B cell (primary cell): ENCODE measurements at regions not wholly inside any gene's neighbourhood (a gene's known extent, or its start where the extent isn't known, plus 50 kb on each side); places are given as distances from the start of the nearest gene placed in this dataset.

Experiments used
- ATAC-seq: fragments of 200-7000 bp; cut with Tn5 transposase; one replicate; pipeline ENCODE4 v1.10.0; 2021; ENCODE audit warnings: low read depth, mild to moderate bottlenecking, moderate number of reproducible peaks, moderate library complexity
- CTCF ChIA-PET: fragments of 350-600 bp; sonication (Branson Sonifier 250); formaldehyde crosslinking; loops from one replicate; lab custom pipeline; 2021; ENCODE audit warnings: antibody characterized with exemption, inconsistent platforms; lab: Charles Lee
- POLR2A ChIA-PET: fragments of 350-600 bp; sonication (Branson Sonifier 250); formaldehyde crosslinking; loops from one replicate; lab custom pipeline; 2021; ENCODE audit warnings: antibody characterized with exemption; lab: Charles Lee
- DNase-seq: peaks from one replicate; pipeline ENCODE4 v3.0.0; 2013
- H2AFZ ChIP-seq: 2 replicates; pipeline ENCODE4 v1.6.1; 2012; ENCODE audit warnings: mild to moderate bottlenecking, low read depth, low read length; ENCODE audit not compliant: insufficient read depth, poor library complexity, severe bottlenecking
- H3K27ac ChIP-seq, 2 donors: 1 replicate in 1 of 2; 2 replicates in 1 of 2; pipeline ENCODE4 v1.5.1; 2012 to 2013; ENCODE audit warnings: low read length in 2 of 2, mild to moderate bottlenecking in 2 of 2, moderate library complexity in 1 of 2
- H3K27me3 ChIP-seq, 4 experiments: fragments of 200-600 bp in 1 of 4; sonication (generic) in 1 of 4; replicated peaks in 1 of 4; 1 replicate in 2 of 4; 2 replicates in 2 of 4; pipeline versions ENCODE4 v1.6.1 to v1.7.0; 2013 to 2016; ENCODE audit warnings: low read length in 3 of 4, mild to moderate bottlenecking in 2 of 4, mixed read lengths in 1 of 4, moderate library complexity in 1 of 4; ENCODE audit not compliant: insufficient read depth in 4 of 4, control insufficient read depth in 3 of 4; ENCODE audit errors: control extremely low read depth in 1 of 4
- H3K36me3 ChIP-seq, 2 experiments: replicated peaks in 1 of 2; 1 replicate in 1 of 2; 2 replicates in 1 of 2; pipeline versions ENCODE4 v1.6.1 to v1.7.1; 2013; ENCODE audit warnings: low read length in 1 of 2; ENCODE audit not compliant: insufficient read depth in 2 of 2, control insufficient read depth in 1 of 2; ENCODE audit errors: control extremely low read depth in 1 of 2, extremely low read depth in 1 of 2
- H3K4me1 ChIP-seq, 2 donors: fragments of 200-600 bp in 1 of 2; sonication (generic) in 1 of 2; 1 replicate in 1 of 2; 2 replicates in 1 of 2; pipeline versions ENCODE4 v1.5.1 to v1.6.1; 2013 to 2017; ENCODE audit warnings: low read length in 2 of 2; ENCODE audit not compliant: control insufficient read depth in 2 of 2, insufficient read depth in 2 of 2
- H3K4me2 ChIP-seq: replicated peaks from 2 replicates; pipeline ENCODE3; 2012; ENCODE audit warnings: mild to moderate bottlenecking, low read depth, low read length; ENCODE audit not compliant: poor library complexity, severe bottlenecking
- H3K4me3 ChIP-seq, 5 experiments: fragments of 200-600 bp in 1 of 5; sonication (generic) in 1 of 5; 1 replicate in 3 of 5; 2 replicates in 2 of 5; pipeline versions ENCODE4 v1.5.1 to v1.7.0; 2011 to 2016; ENCODE audit warnings: low read length in 4 of 5, mild to moderate bottlenecking in 4 of 5, low read depth in 2 of 5, control low read depth in 1 of 5, moderate library complexity in 1 of 5; ENCODE audit not compliant: insufficient read depth in 1 of 5; ENCODE audit errors: control extremely low read depth in 1 of 5, extremely low read depth in 1 of 5
- H3K79me2 ChIP-seq: fragments of 200-600 bp; sonication (generic); one replicate; pipeline ENCODE4 v1.6.0; 2016; ENCODE audit warnings: low read length; ENCODE audit not compliant: control insufficient read depth, insufficient read depth
- H3K9ac ChIP-seq: fragments of 200-600 bp; sonication (generic); 2 replicates; pipeline ENCODE4 v1.6.1; 2017; ENCODE audit warnings: mild to moderate bottlenecking, low read length, moderate library complexity
- H3K9me3 ChIP-seq, 3 donors: one replicate each; pipeline versions ENCODE4 v1.6.1 to v1.7.1; 2013; ENCODE audit warnings: low read length in 2 of 3; ENCODE audit not compliant: control insufficient read depth in 2 of 3, insufficient read depth in 1 of 3; ENCODE audit errors: control extremely low read depth in 1 of 3
- H4K20me1 ChIP-seq: 2 replicates; pipeline ENCODE4 v1.6.0; 2012; ENCODE audit warnings: mild to moderate bottlenecking, low read length; ENCODE audit not compliant: insufficient read depth, control insufficient read depth, poor library complexity, severe bottlenecking
- H3K27ac Mint-ChIP-seq: one replicate; pipeline ENCODE4 v1.8.0; 2021; ENCODE audit warnings: mixed read lengths
- H3K27me3 Mint-ChIP-seq: one replicate; pipeline ENCODE4 v1.8.0; 2021; ENCODE audit warnings: mixed read lengths
- H3K4me1 Mint-ChIP-seq: one replicate; pipeline ENCODE4 v1.8.0; 2021; ENCODE audit warnings: mixed read lengths
- H3K4me3 Mint-ChIP-seq: one replicate; pipeline ENCODE4 v1.8.0; 2021; ENCODE audit warnings: mixed read lengths
- H3K9me3 Mint-ChIP-seq: one replicate; pipeline ENCODE4 v1.8.0; 2022; ENCODE audit warnings: mixed read lengths; ENCODE audit not compliant: insufficient read depth
- CTCF ChIP-seq: fragments of 200-600 bp; IDR thresholded peaks from one replicate; pipeline ENCODE4 v1.8.0; 2022; ENCODE audit warnings: antibody characterized with exemption, mild to moderate bottlenecking
- EZH2 ChIP-seq: IDR thresholded peaks from 2 replicates; pipeline ENCODE4 v1.6.1; 2012; ENCODE audit warnings: borderline replicate concordance, low read depth, mild to moderate bottlenecking, moderate library complexity, low read length; ENCODE audit not compliant: insufficient read depth, poor library complexity, severe bottlenecking
- whole genome bisulfite sequencing: methylation state at CpG from one replicate; pipeline ENCODE4 v1.1.5; 2013; ENCODE audit warnings: missing lambda C conversion rate; ENCODE audit not compliant: insufficient coverage; 5-methylcytosine and 5-hydroxymethylcytosine counted together
- intact Hi-C: fragments of 100-400 bp; cut with micrococcal nuclease; formaldehyde crosslinking; loops from one replicate; pipeline ENCODE4 v1.10.0; 2022

- ATAC-seq = no peak
- Histone ChIP-seq H2AFZ (no peak overlapping the region), H3K36me3 (no peaks in the 10 kb centered on the region), H3K4me1 (no peaks in the 10 kb centered on the region), H4K20me1 (no peaks in the 10 kb centered on the region), H3K27ac (no peak overlapping the region), H3K4me2 (no peak overlapping the region), H3K9me3 (peaks cover 0 to 1% (median 0%) of the 10 kb centered on the region in 3 donors), H3K79me2 (no peaks in the 10 kb centered on the region), H3K9ac (no peak overlapping the region), H3K4me3 (no peak overlapping the region), H3K27me3 (no peaks in the 10 kb centered on the region)
- WGBS = 100% methylated on average over 3 of the region's 5 CpGs
- Mint-ChIP-seq H3K4me1 (no peaks in the 10 kb centered on the region), H3K9me3 (no peaks in the 10 kb centered on the region), H3K27me3 (no peaks in the 10 kb centered on the region), H3K27ac (no peak overlapping the region), H3K4me3 (no peak overlapping the region)
- intact Hi-C loops = no loop called here
- TF ChIP-seq EZH2 (no peak), CTCF (no peak)
- ChIA-PET CTCF (no interaction called here), POLR2A (no interaction called here)
- no peak for DNase-seq
Observed at GRCh38 chr1:164999146-164999545, 357.4 kb downstream of the LMX1A start.

- H3K27me3 ChIP-seq = no peaks in the 10 kb centered on the region
- no peak overlapping the region for H2AFZ ChIP-seq
- TF ChIP-seq EZH2 = no peak
- TF ChIP-seq CTCF = no peak
- H3K9me3 ChIP-seq = no peaks in the 10 kb centered on the region
- Mint-ChIP-seq H3K27ac (no peak overlapping the region), H3K27me3 (peaks cover 3% of the 10 kb centered on the region), H3K9me3 (no peaks in the 10 kb centered on the region), H3K4me3 (no peak overlapping the region), H3K4me1 (no peaks in the 10 kb centered on the region)
- no peak overlapping the region for H3K4me2 ChIP-seq
- POLR2A ChIA-PET = no interaction called here
- H3K9ac ChIP-seq = no peak overlapping the region
- intact Hi-C loops = no loop called here
- no peaks in the 10 kb centered on the region for H3K79me2 ChIP-seq
- DNase-seq = no peak
- H3K27ac ChIP-seq = no peak overlapping the region
- no peaks in the 10 kb centered on the region for H3K4me1 ChIP-seq
- no peaks in the 10 kb centered on the region for H4K20me1 ChIP-seq
- CTCF ChIA-PET = no interaction called here
- H3K36me3 ChIP-seq = no peaks in the 10 kb centered on the region
- no peak for ATAC-seq
- no peak overlapping the region for H3K4me3 ChIP-seq
- 98% methylated on average over 5 of the region's 6 CpGs for WGBS
Observed at GRCh38 chr1:164991763-164992314, 364.7 kb downstream of the LMX1A start.
